GM12878 (cell line): ENCODE measurements at regions not wholly inside any gene's neighbourhood (a gene's known extent, or its start where the extent isn't known, plus 50 kb on each side); places are given as distances from the start of the nearest gene placed in this dataset.

Experiments
- ELK1 ChIP-seq: IDR thresholded peaks from 2 replicates; pipeline ENCODE4 v1.6.1; 2012; ENCODE audit warnings: low read depth, low read length, improper control_type of control experiment
- SREBF1 ChIP-seq: IDR thresholded peaks from 2 replicates; pipeline ENCODE4 v1.6.1; 2012; ENCODE audit warnings: mild to moderate bottlenecking, low read length
- TF ChIP-seq, protein P1 (sequence below): fragments of 450-650 bp; IDR thresholded peaks from 2 replicates; pipeline ENCODE4 v1.6.1; 2017; ENCODE audit warnings: mild to moderate bottlenecking, low read depth, inconsistent platforms; ENCODE audit not compliant: poor library complexity, severe bottlenecking
- TF ChIP-seq, protein P2 (sequence below): fragments of 450-650 bp; conservative IDR thresholded peaks from 2 replicates; pipeline ENCODE4 v1.6.1; 2017; ENCODE audit warnings: mild to moderate bottlenecking, moderate library complexity

GRCh38 chr7:25908154-25908949 is 243.6 kb upstream of the NFE2L3 start (continued):
- TF ChIP-seq, protein P1, sequence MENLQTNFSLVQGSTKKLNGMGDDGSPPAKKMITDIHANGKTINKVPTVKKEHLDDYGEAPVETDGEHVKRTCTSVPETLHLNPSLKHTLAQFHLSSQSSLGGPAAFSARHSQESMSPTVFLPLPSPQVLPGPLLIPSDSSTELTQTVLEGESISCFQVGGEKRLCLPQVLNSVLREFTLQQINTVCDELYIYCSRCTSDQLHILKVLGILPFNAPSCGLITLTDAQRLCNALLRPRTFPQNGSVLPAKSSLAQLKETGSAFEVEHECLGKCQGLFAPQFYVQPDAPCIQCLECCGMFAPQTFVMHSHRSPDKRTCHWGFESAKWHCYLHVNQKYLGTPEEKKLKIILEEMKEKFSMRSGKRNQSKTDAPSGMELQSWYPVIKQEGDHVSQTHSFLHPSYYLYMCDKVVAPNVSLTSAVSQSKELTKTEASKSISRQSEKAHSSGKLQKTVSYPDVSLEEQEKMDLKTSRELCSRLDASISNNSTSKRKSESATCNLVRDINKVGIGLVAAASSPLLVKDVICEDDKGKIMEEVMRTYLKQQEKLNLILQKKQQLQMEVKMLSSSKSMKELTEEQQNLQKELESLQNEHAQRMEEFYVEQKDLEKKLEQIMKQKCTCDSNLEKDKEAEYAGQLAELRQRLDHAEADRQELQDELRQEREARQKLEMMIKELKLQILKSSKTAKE = peak; percentile 42
- TF ChIP-seq, protein P2, sequence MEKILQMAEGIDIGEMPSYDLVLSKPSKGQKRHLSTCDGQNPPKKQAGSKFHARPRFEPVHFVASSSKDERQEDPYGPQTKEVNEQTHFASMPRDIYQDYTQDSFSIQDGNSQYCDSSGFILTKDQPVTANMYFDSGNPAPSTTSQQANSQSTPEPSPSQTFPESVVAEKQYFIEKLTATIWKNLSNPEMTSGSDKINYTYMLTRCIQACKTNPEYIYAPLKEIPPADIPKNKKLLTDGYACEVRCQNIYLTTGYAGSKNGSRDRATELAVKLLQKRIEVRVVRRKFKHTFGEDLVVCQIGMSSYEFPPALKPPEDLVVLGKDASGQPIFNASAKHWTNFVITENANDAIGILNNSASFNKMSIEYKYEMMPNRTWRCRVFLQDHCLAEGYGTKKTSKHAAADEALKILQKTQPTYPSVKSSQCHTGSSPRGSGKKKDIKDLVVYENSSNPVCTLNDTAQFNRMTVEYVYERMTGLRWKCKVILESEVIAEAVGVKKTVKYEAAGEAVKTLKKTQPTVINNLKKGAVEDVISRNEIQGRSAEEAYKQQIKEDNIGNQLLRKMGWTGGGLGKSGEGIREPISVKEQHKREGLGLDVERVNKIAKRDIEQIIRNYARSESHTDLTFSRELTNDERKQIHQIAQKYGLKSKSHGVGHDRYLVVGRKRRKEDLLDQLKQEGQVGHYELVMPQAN = no peak
- TF ChIP-seq SREBF1 (no peak), ELK1 (no peak)
